NCI-H146 treated with DMSO at 0.1 percent for 48 hours (cell line): ENCODE measurements at regions not wholly inside any gene's neighbourhood (a gene's known extent, or its start where the extent isn't known, plus 50 kb on each side); places are given as distances from the start of the nearest gene placed in this dataset.

Source experiments
- DNase-seq: peaks from one replicate; lab custom pipeline; 2025; ENCODE audit not compliant: unreplicated experiment; lab: John Stamatoyannopoulos, UW

- DNase-seq: no peak
These were observed 103.8 kb downstream of the TNFSF18 start for GRCh38 chr1:172946814-172947507.

GRCh38 chr1:172948457-172948856, 102.3 kb downstream of the TNFSF18 start:
- DNase-seq: no peak

DNA sequence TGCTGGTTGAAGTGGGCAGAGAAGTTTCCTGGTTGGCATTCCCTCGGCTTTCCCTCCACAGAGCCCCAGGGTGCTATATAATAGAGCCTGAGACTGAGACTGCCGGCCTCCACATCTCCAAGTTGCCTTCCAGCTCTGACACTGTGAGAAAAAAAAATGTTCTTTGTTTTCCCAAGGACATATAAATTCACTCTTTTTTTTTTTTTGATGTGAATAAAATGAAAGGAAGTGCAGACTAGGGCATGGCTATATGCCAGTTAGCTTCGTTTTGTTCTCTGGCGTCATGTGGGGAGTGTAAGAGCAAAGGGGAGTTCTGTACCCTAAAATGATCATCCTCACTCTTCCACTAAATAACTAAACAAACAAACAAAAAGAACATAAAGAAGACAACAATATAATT, 101.6 kb downstream of the TNFSF18 start:
- DNase-seq: no peak

GRCh38 chr1:172950528-172950927, 100.2 kb downstream of the TNFSF18 start:
- no peak for DNase-seq

DNA sequence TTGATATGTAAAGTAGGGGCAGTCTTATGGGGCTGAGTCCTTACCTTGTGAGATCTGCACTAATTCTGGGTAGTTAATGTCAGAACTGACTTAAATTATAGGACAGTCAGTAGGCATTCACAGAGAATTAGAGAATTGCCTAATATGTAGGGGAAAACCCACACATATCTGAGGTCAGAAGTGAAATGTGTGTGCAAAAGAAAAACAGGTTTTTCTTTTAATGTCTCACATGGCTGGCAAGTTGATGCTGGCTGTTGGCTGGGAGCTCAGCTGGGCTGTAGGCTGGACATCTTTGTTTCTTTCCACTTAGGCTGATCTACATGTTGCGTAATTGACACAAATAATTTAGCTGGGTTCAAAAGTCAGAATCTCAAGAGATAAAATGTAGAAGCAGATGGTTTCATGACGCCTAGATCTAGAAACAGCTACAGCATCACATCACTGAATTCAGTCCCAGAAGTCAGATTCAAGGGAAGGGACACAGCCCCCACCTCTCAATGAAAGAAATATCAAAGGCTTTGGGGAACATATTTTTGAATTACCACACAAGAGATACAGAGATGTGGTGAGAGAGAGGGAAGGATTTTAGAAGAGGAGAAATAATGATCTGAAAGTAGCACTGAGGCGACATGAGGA, 98.9 kb downstream of the TNFSF18 start:
- no peak for DNase-seq

GRCh38 chr1:172952516-172952915, 98.2 kb downstream of the TNFSF18 start:
- DNase-seq: no peak

DNA sequence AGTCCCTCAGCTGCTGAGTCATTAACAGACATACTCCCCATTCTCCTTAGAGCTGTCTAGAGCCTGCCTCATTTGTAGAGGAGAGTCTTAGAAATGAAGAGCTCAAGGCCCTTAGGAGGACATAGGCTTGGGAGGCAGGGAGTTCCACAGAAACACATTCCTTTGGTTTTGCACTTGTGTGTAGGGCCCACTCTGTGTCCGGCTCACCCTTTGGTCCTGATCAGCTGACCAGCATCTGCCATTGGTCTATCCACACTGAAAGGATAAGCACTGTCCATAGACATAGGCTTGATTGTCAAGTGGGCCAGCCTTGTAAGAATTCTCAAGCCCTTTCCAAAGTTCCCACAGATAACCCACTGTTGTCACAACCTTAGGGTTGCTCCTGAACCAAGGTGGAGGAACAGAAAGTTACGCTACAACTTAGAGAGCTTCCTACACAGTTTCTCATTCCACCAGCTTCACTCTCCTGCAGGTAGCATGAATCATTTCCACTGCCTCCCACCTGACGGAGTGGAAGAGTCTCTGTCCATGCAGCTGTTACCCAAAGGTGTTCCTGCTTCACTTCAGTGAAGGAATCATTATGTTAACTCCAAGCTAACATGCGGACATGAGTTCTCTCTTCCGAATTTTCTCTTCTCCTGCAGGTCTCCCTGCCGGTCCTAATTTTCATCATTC, 96.1 kb downstream of the TNFSF18 start:
- no peak for DNase-seq

DNA sequence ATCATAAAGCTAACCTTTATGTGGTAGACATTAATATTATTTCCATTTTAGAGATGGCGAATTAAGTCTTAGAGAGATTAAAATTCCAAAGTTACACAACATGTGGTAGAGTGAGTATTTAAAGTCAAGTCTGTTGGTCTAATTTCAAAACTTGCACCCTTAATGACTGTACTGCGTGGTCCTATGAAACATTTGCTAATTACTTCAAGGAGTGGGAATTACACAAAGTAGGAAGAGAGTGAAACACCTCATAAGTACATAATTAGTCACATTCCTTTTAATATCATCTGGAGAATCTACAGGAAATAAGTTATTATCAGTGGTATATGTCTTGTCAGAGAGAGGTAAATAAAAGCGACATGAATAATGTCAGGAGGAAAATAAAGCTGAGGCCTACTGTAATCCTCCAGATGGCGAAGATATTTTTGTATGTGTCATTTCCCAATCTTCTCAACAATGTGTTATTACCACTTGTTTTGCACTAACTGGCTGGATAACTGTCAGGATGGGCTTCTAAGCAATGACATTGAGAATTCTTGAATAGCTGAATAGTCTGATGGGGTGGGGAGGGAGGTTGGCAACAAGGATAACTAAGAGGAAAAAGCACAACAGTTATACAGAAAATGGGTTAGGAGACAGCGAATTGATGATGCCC, 95.5 kb downstream of the TNFSF18 start:
- no peak for DNase-seq

- DNase-seq: no peak
These were observed 93.9 kb downstream of the TNFSF18 start for GRCh38 chr1:172956871-172957270.

- DNase-seq: no peak
These were observed 93.2 kb downstream of the TNFSF18 start for GRCh38 chr1:172957491-172957890.

DNA sequence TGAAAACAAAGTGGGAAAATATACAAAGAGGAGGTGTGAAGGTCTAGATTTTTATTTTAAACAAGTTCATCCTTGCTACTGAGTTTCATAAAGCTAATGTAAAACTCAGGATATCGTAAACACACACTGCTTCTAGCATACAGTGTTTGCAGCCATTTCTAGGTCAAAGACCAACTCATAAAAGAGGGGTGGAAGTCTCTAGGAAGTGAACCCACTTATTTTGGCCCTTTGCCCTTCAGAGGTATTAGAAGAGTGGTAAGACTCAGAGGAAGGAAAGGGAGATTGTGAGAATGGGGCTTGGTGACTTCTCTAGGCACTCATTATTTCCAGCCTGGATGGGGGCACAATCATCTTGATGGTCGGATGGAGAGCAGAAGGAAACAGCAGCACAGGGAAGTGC, 91.2 kb downstream of the TNFSF18 start:
- DNase-seq: no peak

GRCh38 chr1:172960019-172960418, 90.7 kb downstream of the TNFSF18 start:
- no peak for DNase-seq

GRCh38 chr1:172960454-172961208, 90.1 kb downstream of the TNFSF18 start:
- no peak for DNase-seq

- no peak for DNase-seq
These were observed 85.9 kb downstream of the TNFSF18 start for GRCh38 chr1:172964864-172965263.

DNA sequence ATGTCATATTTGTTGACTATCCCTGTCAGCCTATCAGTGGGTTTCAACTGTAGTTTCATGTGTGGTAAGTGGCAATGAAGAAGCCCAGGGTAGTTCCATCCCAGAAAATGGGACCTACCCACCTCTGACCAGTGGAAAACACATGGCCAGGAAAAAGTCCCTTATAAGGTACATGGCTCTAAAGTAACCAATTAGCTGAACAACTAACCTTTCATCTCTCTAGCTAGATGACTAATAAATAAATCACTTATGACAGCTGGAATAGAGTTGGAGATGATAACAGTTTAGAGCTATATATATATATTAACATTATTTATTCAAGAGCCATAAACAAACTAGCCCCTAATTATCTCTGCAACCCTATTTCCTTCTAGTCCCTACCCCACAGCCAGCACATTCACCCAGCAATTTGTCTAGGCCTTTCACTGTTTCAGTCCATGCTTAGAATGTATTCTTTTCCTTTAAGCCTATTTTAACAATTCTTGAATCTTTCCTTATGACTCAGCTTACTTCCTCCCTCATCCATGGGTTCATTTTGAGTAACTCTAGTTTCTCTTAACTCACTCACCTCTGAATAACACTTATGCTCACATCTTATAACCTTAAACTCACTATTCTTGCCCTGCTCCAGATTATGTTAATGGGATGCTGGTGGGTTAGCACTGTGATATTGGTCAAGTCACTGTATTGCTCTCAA, 83.7 kb downstream of the TNFSF18 start:
- DNase-seq: no peak

DNA sequence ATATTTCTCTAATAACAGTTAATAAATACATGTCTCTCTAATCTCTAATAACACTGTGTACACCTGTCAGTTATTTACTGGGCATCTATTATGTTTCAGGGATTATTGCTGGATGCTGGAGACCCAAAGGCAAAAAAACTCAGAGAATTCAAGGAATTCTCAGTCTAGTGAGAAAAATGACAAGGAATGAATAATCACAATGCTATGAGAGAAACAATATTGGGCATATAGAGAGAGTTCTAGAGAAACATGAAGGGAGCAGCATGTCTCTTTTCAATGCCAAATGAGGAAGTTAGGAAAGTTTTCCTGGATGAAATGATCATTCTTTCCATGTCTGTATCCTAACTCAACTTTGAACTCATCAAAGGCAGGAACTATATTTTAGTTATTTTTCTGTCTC, 82.8 kb downstream of the TNFSF18 start:
- DNase-seq: no peak

- DNase-seq: no peak
These were observed 81.1 kb downstream of the TNFSF18 start for GRCh38 chr1:172969611-172970010.

- no peak for DNase-seq
These were observed 80.6 kb downstream of the TNFSF18 start for GRCh38 chr1:172970186-172970585.

DNA sequence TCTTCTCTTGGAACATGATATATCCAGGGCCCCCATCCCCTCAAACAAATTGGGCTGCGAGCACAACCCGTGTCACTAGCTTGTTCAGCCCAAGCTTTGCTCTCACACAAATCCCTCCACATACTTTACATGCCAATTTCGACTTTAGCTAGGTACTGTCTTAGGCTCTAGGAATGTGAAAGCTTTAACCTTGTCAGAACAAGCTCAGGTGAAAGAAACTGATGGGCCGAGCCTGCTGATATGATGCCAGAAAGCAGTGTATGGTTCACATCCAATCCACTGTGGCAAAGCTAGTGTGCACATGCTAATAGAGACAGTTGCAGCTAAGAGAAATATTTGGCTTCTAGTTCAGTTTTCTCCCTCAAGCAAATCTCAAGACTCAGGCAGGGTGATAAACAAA, 79.5 kb downstream of the TNFSF18 start:
- DNase-seq: no peak

GRCh38 chr1:172972258-172972657, 78.5 kb downstream of the TNFSF18 start:
- no peak for DNase-seq

- DNase-seq: no peak
These were observed 77.3 kb downstream of the TNFSF18 start for GRCh38 chr1:172973424-172973823.
